ENCODE measurements at regions not wholly inside any gene's neighbourhood (a gene's known extent, or its start where the extent isn't known, plus 50 kb on each side); places are given as distances from the start of the nearest gene placed in this dataset.

GRCh38 chr6:1544000-1544399, 65.7 kb upstream of the FOXC1 start:
- Histone ChIP-seq H3K36me3 (ENCODE audit: control insufficient read depth in 1 of 2, insufficient read depth in 2 of 2, low read depth in 1 of 2, low read length in 2 of 2) (peaks cover 0 to 56% of the 10 kb centered on the region in 2 experiments), H3K27me3 (ENCODE audit: control insufficient read depth in 1 of 2, insufficient read depth in 1 of 2, low read length in 2 of 2) (peaks cover 0 to 4% of the 10 kb centered on the region in 2 experiments), H3K23ac (ENCODE audit: low read length in 2 of 2) (no peak overlapping the region), H3K79me1 (replicated peaks; ENCODE audit: low read length, poor library complexity, severe bottlenecking) (no peaks in the 10 kb centered on the region), H3K27ac (ENCODE audit: low read length, poor library complexity, severe bottlenecking) (no peak overlapping the region), H3K9me3 (ENCODE audit: control insufficient read depth, low read length) (no peaks in the 10 kb centered on the region), H2BK5ac (ENCODE audit: low read depth, low read length, poor library complexity, severe bottlenecking) (no peak overlapping the region), H2BK120ac (ENCODE audit: low read depth, low read length) (no peak overlapping the region), H3K18ac (ENCODE audit: low read depth in 1 of 2, low read length in 2 of 2) (no peak overlapping the region), H3K9ac (ENCODE audit: low read length) (no peak overlapping the region), H2AK5ac (ENCODE audit: low read length, severe bottlenecking) (no peak overlapping the region), H2AFZ (ENCODE audit: low read depth, low read length) (no peak overlapping the region), H3K4me2 (ENCODE audit: low read length, poor library complexity, severe bottlenecking) (no peak overlapping the region), H3K4me1 (ENCODE audit: control insufficient read depth, insufficient read depth, low read depth, low read length) (no peaks in the 10 kb centered on the region), H4K8ac (ENCODE audit: low read length) (no peak overlapping the region), H3K4me3 (ENCODE audit: insufficient read depth in 1 of 2, low read depth in 1 of 2, low read length in 2 of 2) (no peak overlapping the region), H3K4ac (ENCODE audit: low read depth in 1 of 2, low read length in 2 of 2) (no peak overlapping the region), H2BK15ac (ENCODE audit: low read depth, poor library complexity, severe bottlenecking) (no peak overlapping the region), H4K91ac (ENCODE audit: low read length) (no peak overlapping the region), H2BK12ac (ENCODE audit: low read length in 2 of 2) (no peak overlapping the region), H3K14ac (ENCODE audit: low read length in 2 of 2) (no peak overlapping the region)
- 63% methylated on average over 3 of the region's 3 CpGs for WGBS
- DNase-seq: no peak

- Histone ChIP-seq H4K91ac (ENCODE audit: low read length) (no peak overlapping the region), H3K79me1 (replicated peaks; ENCODE audit: low read length, poor library complexity, severe bottlenecking) (no peaks in the 10 kb centered on the region), H2AK5ac (ENCODE audit: low read length, severe bottlenecking) (no peak overlapping the region), H2BK5ac (ENCODE audit: low read depth, low read length, poor library complexity, severe bottlenecking) (no peak overlapping the region), H3K9me3 (ENCODE audit: control insufficient read depth, low read length) (no peaks in the 10 kb centered on the region), H4K8ac (ENCODE audit: low read length) (no peak overlapping the region), H2AFZ (ENCODE audit: low read depth, low read length) (no peak overlapping the region), H2BK120ac (ENCODE audit: low read depth, low read length) (no peak overlapping the region), H3K9ac (ENCODE audit: low read length) (no peak overlapping the region), H3K23ac (ENCODE audit: low read length in 2 of 2) (no peak overlapping the region), H3K14ac (ENCODE audit: low read length in 2 of 2) (no peak overlapping the region), H3K27me3 (ENCODE audit: control insufficient read depth in 1 of 2, insufficient read depth in 1 of 2, low read length in 2 of 2) (peaks cover 0 to 4% of the 10 kb centered on the region in 2 experiments), H3K18ac (ENCODE audit: low read depth in 1 of 2, low read length in 2 of 2) (no peak overlapping the region), H2BK15ac (ENCODE audit: low read depth, poor library complexity, severe bottlenecking) (no peak overlapping the region), H3K4me2 (ENCODE audit: low read length, poor library complexity, severe bottlenecking) (no peak overlapping the region), H3K4ac (ENCODE audit: low read depth in 1 of 2, low read length in 2 of 2) (no peak overlapping the region), H3K36me3 (ENCODE audit: control insufficient read depth in 1 of 2, insufficient read depth in 2 of 2, low read depth in 1 of 2, low read length in 2 of 2) (peaks cover 0 to 56% of the 10 kb centered on the region in 2 experiments), H3K27ac (ENCODE audit: low read length, poor library complexity, severe bottlenecking) (no peak overlapping the region), H3K4me3 (ENCODE audit: insufficient read depth in 1 of 2, low read depth in 1 of 2, low read length in 2 of 2) (no peak overlapping the region), H3K4me1 (ENCODE audit: control insufficient read depth, insufficient read depth, low read depth, low read length) (no peaks in the 10 kb centered on the region), H2BK12ac (ENCODE audit: low read length in 2 of 2) (no peak overlapping the region)
- no peak for DNase-seq
- WGBS: 52% methylated on average over 2 of the region's 2 CpGs
Observed at GRCh38 chr6:1544603-1545002, 65.1 kb upstream of the FOXC1 start.

- no peaks in the 10 kb centered on the region for H3K4me1 ChIP-seq (ENCODE audit: control insufficient read depth, insufficient read depth, low read depth, low read length)
- H2BK120ac ChIP-seq (ENCODE audit: low read depth, low read length): no peak overlapping the region
- no peaks in the 10 kb centered on the region for H3K9me3 ChIP-seq (ENCODE audit: control insufficient read depth, low read length)
- H3K23ac ChIP-seq (ENCODE audit: low read length in 2 of 2): no peak overlapping the region
- no peak overlapping the region for H3K14ac ChIP-seq (ENCODE audit: low read length in 2 of 2)
- H3K27me3 ChIP-seq (ENCODE audit: control insufficient read depth in 1 of 2, insufficient read depth in 1 of 2, low read length in 2 of 2): peaks cover 0 to 4% of the 10 kb centered on the region in 2 experiments
- H3K4me2 ChIP-seq (ENCODE audit: low read length, poor library complexity, severe bottlenecking): no peak overlapping the region
- no peak overlapping the region for H2AFZ ChIP-seq (ENCODE audit: low read depth, low read length)
- no peak overlapping the region for H2BK5ac ChIP-seq (ENCODE audit: low read depth, low read length, poor library complexity, severe bottlenecking)
- peaks cover 0 to 56% of the 10 kb centered on the region in 2 experiments for H3K36me3 ChIP-seq (ENCODE audit: control insufficient read depth in 1 of 2, insufficient read depth in 2 of 2, low read depth in 1 of 2, low read length in 2 of 2)
- no peak overlapping the region for H4K8ac ChIP-seq (ENCODE audit: low read length)
- no peak overlapping the region for H3K4ac ChIP-seq (ENCODE audit: low read depth in 1 of 2, low read length in 2 of 2)
- H3K4me3 ChIP-seq (ENCODE audit: insufficient read depth in 1 of 2, low read depth in 1 of 2, low read length in 2 of 2): no peak overlapping the region
- no peak overlapping the region for H3K9ac ChIP-seq (ENCODE audit: low read length)
- no peak for DNase-seq
- no peaks in the 10 kb centered on the region for H3K79me1 ChIP-seq (replicated peaks; ENCODE audit: low read length, poor library complexity, severe bottlenecking)
- 86% methylated on average over 10 of the region's 12 CpGs for WGBS
- no peak overlapping the region for H4K91ac ChIP-seq (ENCODE audit: low read length)
- no peak overlapping the region for H2BK12ac ChIP-seq (ENCODE audit: low read length in 2 of 2)
- H3K18ac ChIP-seq (ENCODE audit: low read depth in 1 of 2, low read length in 2 of 2): no peak overlapping the region
- no peak overlapping the region for H2BK15ac ChIP-seq (ENCODE audit: low read depth, poor library complexity, severe bottlenecking)
- no peak overlapping the region for H2AK5ac ChIP-seq (ENCODE audit: low read length, severe bottlenecking)
- H3K27ac ChIP-seq (ENCODE audit: low read length, poor library complexity, severe bottlenecking): no peak overlapping the region
Observed at GRCh38 chr6:1545654-1546053, 64.1 kb upstream of the FOXC1 start.

- H3K9ac ChIP-seq (ENCODE audit: low read length): no peak overlapping the region
- H4K8ac ChIP-seq (ENCODE audit: low read length): no peak overlapping the region
- H4K91ac ChIP-seq (ENCODE audit: low read length): no peak overlapping the region
- H3K4ac ChIP-seq (ENCODE audit: low read depth in 1 of 2, low read length in 2 of 2): no peak overlapping the region
- H3K36me3 ChIP-seq (ENCODE audit: control insufficient read depth in 1 of 2, insufficient read depth in 2 of 2, low read depth in 1 of 2, low read length in 2 of 2): peaks cover 0 to 54% of the 10 kb centered on the region in 2 experiments
- H3K4me1 ChIP-seq (ENCODE audit: control insufficient read depth, insufficient read depth, low read depth, low read length): no peaks in the 10 kb centered on the region
- H2BK5ac ChIP-seq (ENCODE audit: low read depth, low read length, poor library complexity, severe bottlenecking): no peak overlapping the region
- H3K27me3 ChIP-seq (ENCODE audit: control insufficient read depth in 1 of 2, insufficient read depth in 1 of 2, low read length in 2 of 2): peaks cover 0 to 2% of the 10 kb centered on the region in 2 experiments
- no peaks in the 10 kb centered on the region for H3K9me3 ChIP-seq (ENCODE audit: control insufficient read depth, low read length)
- no peak overlapping the region for H3K4me2 ChIP-seq (ENCODE audit: low read length, poor library complexity, severe bottlenecking)
- H3K18ac ChIP-seq (ENCODE audit: low read depth in 1 of 2, low read length in 2 of 2): no peak overlapping the region
- H2BK120ac ChIP-seq (ENCODE audit: low read depth, low read length): no peak overlapping the region
- WGBS: 78% methylated on average over 8 of the region's 8 CpGs
- no peak overlapping the region for H2BK12ac ChIP-seq (ENCODE audit: low read length in 2 of 2)
- no peak overlapping the region for H2AK5ac ChIP-seq (ENCODE audit: low read length, severe bottlenecking)
- no peak overlapping the region for H3K14ac ChIP-seq (ENCODE audit: low read length in 2 of 2)
- H2BK15ac ChIP-seq (ENCODE audit: low read depth, poor library complexity, severe bottlenecking): no peak overlapping the region
- DNase-seq: no peak
- no peak overlapping the region for H3K4me3 ChIP-seq (ENCODE audit: insufficient read depth in 1 of 2, low read depth in 1 of 2, low read length in 2 of 2)
- no peak overlapping the region for H2AFZ ChIP-seq (ENCODE audit: low read depth, low read length)
- no peaks in the 10 kb centered on the region for H3K79me1 ChIP-seq (replicated peaks; ENCODE audit: low read length, poor library complexity, severe bottlenecking)
- no peak overlapping the region for H3K27ac ChIP-seq (ENCODE audit: low read length, poor library complexity, severe bottlenecking)
- H3K23ac ChIP-seq (ENCODE audit: low read length in 2 of 2): no peak overlapping the region
Observed at GRCh38 chr6:1547785-1548184, 61.9 kb upstream of the FOXC1 start.

Data from mesenchymal stem cell (in vitro differentiated cells and primary cell).